T-cell (primary cell): ENCODE measurements at regions not wholly inside any gene's neighbourhood (a gene's known extent, or its start where the extent isn't known, plus 50 kb on each side); places are given as distances from the start of the nearest gene placed in this dataset.

Experiments
- ATAC-seq, 4 experiments: fragments of 200-7000 bp in 3 of 4; fragments of 150-1000 bp in 1 of 4; cut with Tn5 transposase; replicated peaks in 1 of 4; 1 replicate in 3 of 4; 2 replicates in 1 of 4; pipeline ENCODE4 v1.10.0; 2021; ENCODE audit warnings: moderate library complexity in 3 of 4, mild to moderate bottlenecking in 2 of 4, moderate number of reproducible peaks in 1 of 4
- CTCF ChIA-PET, 2 donors: fragments of 300-600 bp; sonication (Branson Sonifier 250); formaldehyde crosslinking; loops; one replicate each; lab custom pipeline; 2022; ENCODE audit warnings: antibody characterized with exemption in 2 of 2; lab: Charles Lee
- POLR2A ChIA-PET, 2 donors: fragments of 300-600 bp; sonication (Branson Sonifier 250); formaldehyde crosslinking; loops; one replicate each; lab custom pipeline; 2022; ENCODE audit warnings: antibody characterized with exemption in 2 of 2; lab: Charles Lee
- DNase-seq, 35 experiments: peaks; one replicate each; pipeline versions ENCODE4 v3.0.0 to v3.0.0-alpha.2; 2013 to 2023
- H3K27ac ChIP-seq: one replicate; pipeline ENCODE4 v1.5.1; 2013; ENCODE audit warnings: low read length
- H3K27me3 ChIP-seq, 2 experiments: replicated peaks in 1 of 2; 1 replicate in 1 of 2; 2 replicates in 1 of 2; pipeline versions ENCODE4 v1.6.1 to v1.7.0; 2013; ENCODE audit warnings: low read length in 1 of 2, mixed read lengths in 1 of 2; ENCODE audit not compliant: control insufficient read depth in 2 of 2, insufficient read depth in 2 of 2; ENCODE audit errors: extremely low read depth in 1 of 2
- H3K36me3 ChIP-seq, 2 donors: 1 replicate in 1 of 2; 2 replicates in 1 of 2; pipeline versions ENCODE4 v1.6.1 to v1.7.0; 2013; ENCODE audit warnings: low read length in 1 of 2; ENCODE audit not compliant: control insufficient read depth in 2 of 2, insufficient read depth in 1 of 2; ENCODE audit errors: extremely low read depth in 1 of 2
- H3K4me1 ChIP-seq, 2 experiments: 1 replicate in 1 of 2; 2 replicates in 1 of 2; pipeline versions ENCODE4 v1.6.1 to v1.7.0; 2013; ENCODE audit warnings: low read length in 2 of 2, mixed read lengths in 1 of 2; ENCODE audit not compliant: insufficient read depth in 2 of 2, control insufficient read depth in 1 of 2; ENCODE audit errors: extremely low read depth in 1 of 2
- H3K4me3 ChIP-seq, 2 donors: 1 replicate in 1 of 2; 2 replicates in 1 of 2; pipeline versions ENCODE4 v1.5.1 to v1.7.0; 2013; ENCODE audit warnings: mild to moderate bottlenecking in 2 of 2, low read length in 1 of 2, moderate library complexity in 1 of 2; ENCODE audit not compliant: control insufficient read depth in 1 of 2; ENCODE audit errors: extremely low read depth in 1 of 2
- H3K9me3 ChIP-seq: 2 replicates; pipeline ENCODE4 v1.7.0; 2013
- H3K27ac Mint-ChIP-seq, 2 donors: one replicate each; pipeline ENCODE4 v1.8.0; 2020 to 2021; ENCODE audit warnings: mild to moderate bottlenecking in 2 of 2, mixed read lengths in 2 of 2
- H3K27me3 Mint-ChIP-seq, 2 donors: one replicate each; pipeline ENCODE4 v1.8.0; 2021 to 2022; ENCODE audit warnings: mixed read lengths in 2 of 2
- H3K36me3 Mint-ChIP-seq: one replicate; pipeline ENCODE4 v1.8.0; 2021; ENCODE audit warnings: mixed read lengths
- H3K4me1 Mint-ChIP-seq, 3 donors: one replicate each; pipeline ENCODE4 v1.8.0; 2020 to 2022; ENCODE audit warnings: mixed read lengths in 3 of 3, mild to moderate bottlenecking in 1 of 3
- H3K4me3 Mint-ChIP-seq, 3 donors: one replicate each; pipeline ENCODE4 v1.8.0; 2020 to 2022; ENCODE audit warnings: mild to moderate bottlenecking in 3 of 3, mixed read lengths in 3 of 3, moderate library complexity in 3 of 3
- H3K9me3 Mint-ChIP-seq, 3 donors: one replicate each; pipeline ENCODE4 v1.8.0; 2020 to 2022; ENCODE audit warnings: mixed read lengths in 3 of 3
- WGBS: methylation state at CpG from one replicate; pipeline ENCODE4 v1.1.5; 2013; ENCODE audit warnings: missing lambda C conversion rate; ENCODE audit not compliant: insufficient coverage; 5-methylcytosine and 5-hydroxymethylcytosine counted together

DNA sequence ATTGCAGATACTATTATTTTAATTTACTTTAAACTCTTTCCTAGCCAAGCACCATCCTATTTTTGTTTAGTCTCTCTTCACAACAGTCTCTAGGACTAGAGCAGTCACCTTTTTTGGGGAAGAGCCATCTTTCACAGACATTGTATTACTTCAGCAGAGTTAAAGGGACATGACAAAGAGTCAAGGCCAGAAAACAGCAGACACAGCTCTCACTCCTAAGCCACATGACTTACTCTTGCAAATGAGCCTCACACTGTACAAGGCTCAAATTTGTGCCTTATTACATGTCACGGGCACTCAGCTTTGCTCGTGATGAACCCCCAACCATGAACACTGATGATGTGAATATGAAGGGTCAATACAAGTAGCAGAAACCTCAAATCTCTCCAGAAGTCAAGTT lies 104.3 kb downstream of the ZNF608 start:
- WGBS, result no CpG with 5 or more reads among the region's 2 CpGs
- no peak for DNase-seq
- H3K27me3 Mint-ChIP-seq, result peaks cover 20 to 58% of the 10 kb centered on the region in 2 donors
- peaks cover 0 to 6% (median 0%) of the 10 kb centered on the region in 3 donors for H3K4me1 Mint-ChIP-seq
- ATAC-seq, result no peak
- Histone ChIP-seq H3K27me3 (peaks cover 2 to 20% of the 10 kb centered on the region in 2 experiments), H3K27ac (no peak overlapping the region), H3K9me3 (no peaks in the 10 kb centered on the region), H3K36me3 (no peaks in the 10 kb centered on the region), H3K4me1 (peaks cover 0 to 1% of the 10 kb centered on the region in 2 experiments), H3K4me3 (no peak overlapping the region)
- POLR2A ChIA-PET, result no interaction called here
- CTCF ChIA-PET, result no interaction called here
- peaks cover 0 to 6% (median 0%) of the 10 kb centered on the region in 3 donors for H3K9me3 Mint-ChIP-seq
- H3K27ac Mint-ChIP-seq, result no peak overlapping the region
- no peak overlapping the region for H3K4me3 Mint-ChIP-seq
- H3K36me3 Mint-ChIP-seq, result no peaks in the 10 kb centered on the region

- ATAC-seq, result no peak
- H3K27me3 Mint-ChIP-seq, result peaks cover 11 to 51% of the 10 kb centered on the region in 2 donors
- Histone ChIP-seq H3K4me3 (no peak overlapping the region), H3K9me3 (no peaks in the 10 kb centered on the region), H3K27ac (no peak overlapping the region), H3K27me3 (peaks cover 0 to 14% of the 10 kb centered on the region in 2 experiments), H3K4me1 (no peaks in the 10 kb centered on the region), H3K36me3 (no peaks in the 10 kb centered on the region)
- DNase-seq, result no peak
- CTCF ChIA-PET, result no interaction called here
- H3K36me3 Mint-ChIP-seq, result no peaks in the 10 kb centered on the region
- POLR2A ChIA-PET, result no interaction called here
- peaks cover 0 to 6% (median 0%) of the 10 kb centered on the region in 3 donors for H3K9me3 Mint-ChIP-seq
- H3K27ac Mint-ChIP-seq, result no peak overlapping the region
- 78% methylated on average over 4 of the region's 11 CpGs for WGBS
- H3K4me1 Mint-ChIP-seq, result no peaks in the 10 kb centered on the region
- no peak overlapping the region for H3K4me3 Mint-ChIP-seq
Observed at GRCh38 chr5:124641154-124641792, 105.2 kb downstream of the ZNF608 start.

DNA sequence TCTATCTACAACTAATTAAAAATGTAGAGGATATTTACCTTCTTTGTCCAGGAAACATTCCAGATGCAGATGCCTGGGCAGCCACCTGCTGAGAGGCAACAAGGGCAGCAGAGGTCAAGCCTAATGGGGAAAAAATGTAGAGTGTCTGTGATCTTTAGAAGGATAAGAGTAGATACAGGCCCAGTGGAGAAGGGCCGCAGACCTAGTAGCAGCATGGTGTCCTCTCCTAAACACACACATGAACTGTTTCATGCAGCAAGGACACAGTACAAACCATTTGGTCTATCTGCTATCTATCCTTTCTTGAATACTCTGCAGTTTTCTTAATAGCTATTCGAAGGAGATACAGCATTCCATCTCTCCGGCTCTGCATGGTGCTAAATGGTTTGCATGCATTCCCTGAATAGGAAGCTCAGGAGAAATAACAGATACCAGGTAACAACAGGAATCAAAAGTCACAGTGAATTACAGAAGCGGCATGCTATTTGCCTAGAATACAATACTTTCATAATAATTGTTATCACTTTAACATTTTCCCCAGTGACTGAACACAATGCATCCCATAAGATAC lies 107.3 kb downstream of the ZNF608 start:
- 100% methylated on average over 3 of the region's 4 CpGs for WGBS
- H3K27me3 ChIP-seq, result peaks cover 0 to 5% of the 10 kb centered on the region in 2 experiments
- DNase-seq (no peak), ATAC-seq (no peak)
- H3K4me3 ChIP-seq, result no peak overlapping the region
- H3K9me3 ChIP-seq, result no peaks in the 10 kb centered on the region
- POLR2A ChIA-PET, result interaction anchor here in 1 of 2 donors (1.1 kb wide), 1 partner anchor 12 kb away, joined by 3 read pairs; no protein-coding TSS in a partner anchor
- Mint-ChIP-seq H3K36me3 (no peaks in the 10 kb centered on the region), H3K4me1 (no peaks in the 10 kb centered on the region), H3K27me3 (peaks cover 8 to 52% of the 10 kb centered on the region in 2 donors), H3K27ac (no peak overlapping the region), H3K9me3 (peaks cover 0 to 6% (median 0%) of the 10 kb centered on the region in 3 donors), H3K4me3 (no peak overlapping the region)
- CTCF ChIA-PET, result no interaction called here
- H3K4me1 ChIP-seq, result no peaks in the 10 kb centered on the region
- no peaks in the 10 kb centered on the region for H3K36me3 ChIP-seq
- no peak overlapping the region for H3K27ac ChIP-seq

DNA sequence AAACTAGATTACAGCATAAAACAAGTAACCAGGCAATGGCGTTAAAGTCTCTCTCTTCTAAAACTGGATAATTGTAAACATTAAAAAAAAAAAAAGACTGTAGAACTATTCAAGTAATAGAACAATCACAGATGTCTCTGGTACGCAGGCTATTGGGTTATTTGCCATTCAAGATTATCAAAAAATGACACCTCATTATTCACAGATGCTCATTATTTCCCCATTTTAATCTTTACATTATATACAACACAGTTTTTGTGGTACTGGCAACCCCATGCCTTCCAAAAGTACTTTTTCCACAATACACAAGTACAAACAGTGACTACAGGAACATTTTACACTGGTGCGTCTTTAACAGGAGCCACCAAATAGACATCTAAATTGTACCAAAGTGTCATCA lies 109.4 kb downstream of the ZNF608 start:
- Histone ChIP-seq H3K4me3 (no peak overlapping the region), H3K27ac (no peak overlapping the region), H3K4me1 (no peaks in the 10 kb centered on the region), H3K27me3 (peaks cover 0 to 3% of the 10 kb centered on the region in 2 experiments), H3K36me3 (no peaks in the 10 kb centered on the region), H3K9me3 (no peaks in the 10 kb centered on the region)
- ChIA-PET CTCF (no interaction called here), POLR2A (no interaction called here)
- Mint-ChIP-seq H3K27me3 (peaks cover 3 to 46% of the 10 kb centered on the region in 2 donors), H3K9me3 (peaks cover 0 to 6% (median 0%) of the 10 kb centered on the region in 3 donors), H3K4me3 (no peak overlapping the region), H3K27ac (no peak overlapping the region), H3K36me3 (no peaks in the 10 kb centered on the region), H3K4me1 (no peaks in the 10 kb centered on the region)
- ATAC-seq, result no peak
- 91% methylated on average over 1 of the region's 3 CpGs for WGBS
- DNase-seq, result no peak

GRCh38 chr5:124634741-124635323 lies 111.6 kb downstream of the ZNF608 start:
- no CpG with 5 or more reads among the region's 3 CpGs for WGBS
- Histone ChIP-seq H3K36me3 (no peaks in the 10 kb centered on the region), H3K27ac (no peak overlapping the region), H3K4me3 (no peak overlapping the region), H3K27me3 (peaks cover 0 to 3% of the 10 kb centered on the region in 2 experiments), H3K9me3 (no peaks in the 10 kb centered on the region), H3K4me1 (no peaks in the 10 kb centered on the region)
- ChIA-PET CTCF (no interaction called here), POLR2A (no interaction called here)
- no peak for DNase-seq
- no peak overlapping the region for H3K27ac Mint-ChIP-seq
- ATAC-seq, result no peak
- no peak overlapping the region for H3K4me3 Mint-ChIP-seq
- peaks cover 1 to 32% of the 10 kb centered on the region in 2 donors for H3K27me3 Mint-ChIP-seq
- no peaks in the 10 kb centered on the region for H3K9me3 Mint-ChIP-seq
- H3K4me1 Mint-ChIP-seq, result no peaks in the 10 kb centered on the region
- no peaks in the 10 kb centered on the region for H3K36me3 Mint-ChIP-seq

DNA sequence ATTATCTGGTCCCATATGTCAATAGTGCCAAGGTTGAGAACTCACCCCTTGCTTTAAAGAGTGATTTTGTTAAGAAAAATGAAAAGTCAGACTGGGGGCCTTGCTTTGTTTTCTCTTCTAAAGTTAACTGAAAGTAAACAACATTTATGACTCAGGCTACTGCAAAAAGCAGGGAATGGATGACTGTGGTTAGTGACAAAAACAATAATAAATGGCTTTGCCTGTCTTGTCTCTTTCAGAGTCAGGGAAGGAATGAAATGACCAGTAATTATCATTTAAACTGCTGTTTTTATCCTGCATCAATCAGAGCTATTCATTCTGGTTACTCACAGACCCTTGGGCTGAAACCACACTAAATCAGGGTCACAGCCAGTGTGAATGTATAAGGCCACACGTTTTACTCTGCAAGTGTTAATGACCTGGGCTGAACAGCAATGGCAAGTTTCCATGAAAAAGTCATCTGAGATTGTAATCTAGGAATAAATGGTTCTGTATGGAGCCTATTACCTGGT lies 112.2 kb downstream of the ZNF608 start:
- no peak overlapping the region for H3K4me3 Mint-ChIP-seq
- no peak for DNase-seq
- no peak overlapping the region for H3K27ac ChIP-seq
- H3K27ac Mint-ChIP-seq, result no peak overlapping the region
- H3K36me3 ChIP-seq, result no peaks in the 10 kb centered on the region
- H3K27me3 ChIP-seq, result peaks cover 0 to 3% of the 10 kb centered on the region in 2 experiments
- no peaks in the 10 kb centered on the region for H3K4me1 Mint-ChIP-seq
- CTCF ChIA-PET, result no interaction called here
- peaks cover 1 to 27% of the 10 kb centered on the region in 2 donors for H3K27me3 Mint-ChIP-seq
- H3K9me3 Mint-ChIP-seq, result no peaks in the 10 kb centered on the region
- POLR2A ChIA-PET, result no interaction called here
- no peaks in the 10 kb centered on the region for H3K4me1 ChIP-seq
- ATAC-seq, result no peak
- H3K36me3 Mint-ChIP-seq, result no peaks in the 10 kb centered on the region
- 43% methylated on average over 1 of the region's 1 CpG for WGBS
- no peaks in the 10 kb centered on the region for H3K9me3 ChIP-seq
- H3K4me3 ChIP-seq, result no peak overlapping the region
